ENCODE measurements at regions not wholly inside any gene's neighbourhood (a gene's known extent, or its start where the extent isn't known, plus 50 kb on each side); places are given as distances from the start of the nearest gene placed in this dataset.
"Not testable (repeated sequence)": the region's sequence is repeated elsewhere in the genome, so short reads cannot be mapped to it uniquely, and the experiment has no call there.

GRCh38 chr4:85039526-85039925 lies 73.0 kb upstream of the WDFY3 start:
- Histone ChIP-seq H3K4me1 (ENCODE audit: control insufficient read depth, extremely low read depth, insufficient read depth, low read length) (no peaks in the 10 kb centered on the region), H3K9me3 (replicated peaks; ENCODE audit: control insufficient read depth, insufficient read depth, low read length) (no peaks in the 10 kb centered on the region), H3K27me3 (ENCODE audit: control insufficient read depth in 2 of 2, insufficient read depth in 2 of 2, low read length in 2 of 2) (peaks cover 0 to 2% of the 10 kb centered on the region in 2 experiments), H3K9me1 (replicated peaks; ENCODE audit: control insufficient read depth, extremely low read depth, insufficient read depth, low read length) (no peaks in the 10 kb centered on the region), H3K4me3 (replicated peaks in 1 of 3; ENCODE audit: insufficient read depth in 1 of 3, low read depth in 1 of 3, low read length in 3 of 3) (no peak overlapping the region), H3K4me2 (ENCODE audit: insufficient read depth, low read length) (no peak overlapping the region), H3K79me2 (ENCODE audit: control insufficient read depth, insufficient read depth, low read length) (no peaks in the 10 kb centered on the region), H3K36me3 (ENCODE audit: control insufficient read depth in 2 of 2, extremely low read depth in 1 of 2, insufficient read depth in 2 of 2, low read length in 2 of 2) (no peaks in the 10 kb centered on the region), H2AFZ (ENCODE audit: low read depth, low read length) (no peak overlapping the region), H3K9ac (replicated peaks; ENCODE audit: extremely low read depth, insufficient read depth, low read length) (no peak overlapping the region), H4K20me1 (replicated peaks; ENCODE audit: control insufficient read depth, extremely low read depth, insufficient read depth, low read length) (no peaks in the 10 kb centered on the region), H3K27ac (ENCODE audit: insufficient read depth, low read depth, low read length) (no peak overlapping the region)
- DNase-seq (ENCODE audit: low read depth, low spot score) = no peak
- intact Hi-C loops (cut with micrococcal nuclease) = no loop called here
- POLR2A ChIA-PET = no interaction called here
- CTCF ChIA-PET = no interaction called here
- BruUV-seq (replicated peaks) = no TSS peak
- dilution Hi-C loops (cut with MboI; ENCODE audit: extremely low pct_ligation_motif_present, low sequenced_read_pairs) = no loop called here
- no peak for FAIRE-seq
- TF ChIP-seq GATA2 (IDR thresholded peaks at IDR 0.05; ENCODE audit: insufficient read depth, insufficient read length, low read depth, low read length) = no peak
- TF ChIP-seq FOS (IDR thresholded peaks at IDR 0.05; ENCODE audit: borderline replicate concordance, insufficient read depth, low read length) = no peak
- no peak for TF ChIP-seq JUN (IDR thresholded peaks at IDR 0.05; ENCODE audit: borderline replicate concordance, insufficient read depth, insufficient read length, low read depth)
- TF ChIP-seq MAX (IDR thresholded peaks at IDR 0.05; ENCODE audit: insufficient read depth, insufficient read length) = no peak
- TF ChIP-seq POLR2A (IDR thresholded peaks at IDR 0.05; ENCODE audit: low read depth, low read length) = no peak
- no peak for TF ChIP-seq MYC (IDR thresholded peaks at IDR 0.05; ENCODE audit: low read depth, low read length)

GRCh38 chr4:85043812-85044496 lies 77.5 kb upstream of the WDFY3 start:
- BruUV-seq (replicated peaks); H2AFZ ChIP-seq (ENCODE audit: low read depth, low read length); FAIRE-seq; H3K4me1 ChIP-seq (ENCODE audit: control insufficient read depth, extremely low read depth, insufficient read depth, low read length); H4K20me1 ChIP-seq (replicated peaks; ENCODE audit: control insufficient read depth, extremely low read depth, insufficient read depth, low read length); H3K27me3 ChIP-seq (ENCODE audit: control insufficient read depth in 2 of 2, insufficient read depth in 2 of 2, low read length in 2 of 2); H3K36me3 ChIP-seq (ENCODE audit: control insufficient read depth in 2 of 2, extremely low read depth in 1 of 2, insufficient read depth in 2 of 2, low read length in 2 of 2); POLR2A ChIA-PET; H3K9me3 ChIP-seq (replicated peaks; ENCODE audit: control insufficient read depth, insufficient read depth, low read length); dilution Hi-C loops (cut with MboI; ENCODE audit: extremely low pct_ligation_motif_present, low sequenced_read_pairs); DNase-seq (ENCODE audit: low read depth, low spot score); H3K4me2 ChIP-seq (ENCODE audit: insufficient read depth, low read length); H3K79me2 ChIP-seq (ENCODE audit: control insufficient read depth, insufficient read depth, low read length); H3K9me1 ChIP-seq (replicated peaks; ENCODE audit: control insufficient read depth, extremely low read depth, insufficient read depth, low read length); CTCF ChIA-PET; H3K27ac ChIP-seq (ENCODE audit: insufficient read depth, low read depth, low read length); intact Hi-C loops (cut with micrococcal nuclease); H3K4me3 ChIP-seq (replicated peaks in 1 of 3; ENCODE audit: insufficient read depth in 1 of 3, low read depth in 1 of 3, low read length in 3 of 3); H3K9ac ChIP-seq (replicated peaks; ENCODE audit: extremely low read depth, insufficient read depth, low read length): not testable (repeated sequence)
